Ramos (cell line): ENCODE measurements at regions not wholly inside any gene's neighbourhood (a gene's known extent, or its start where the extent isn't known, plus 50 kb on each side); places are given as distances from the start of the nearest gene placed in this dataset.

Experiments
- in situ Hi-C: fragments of 300-500 bp; cut with MboI; formaldehyde crosslinking; loops from one replicate; pipeline ENCODE4 v1.14.3; 2022; ENCODE audit warnings: low sequenced_read_pairs; ENCODE audit not compliant: unreplicated experiment

DNA sequence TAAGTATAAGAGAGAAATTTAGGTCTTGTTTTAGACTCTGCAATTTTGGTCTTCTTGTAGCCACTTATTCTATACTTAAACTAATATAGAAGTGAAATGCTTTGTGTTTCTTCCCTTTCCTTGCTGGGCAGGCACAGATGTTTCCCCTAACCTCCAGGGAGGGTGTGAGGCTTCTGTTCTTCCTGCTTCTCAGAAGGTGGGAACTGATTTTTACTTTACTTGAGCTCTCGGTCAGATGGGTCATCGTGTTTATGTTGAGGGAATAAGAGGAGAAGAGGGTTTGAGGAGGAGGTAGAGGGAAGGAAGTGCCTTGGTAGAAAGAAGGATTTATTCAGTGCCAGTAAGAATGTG is 92.5 kb upstream of the CXCR4 start:
- in situ Hi-C loops: no loop called here

DNA sequence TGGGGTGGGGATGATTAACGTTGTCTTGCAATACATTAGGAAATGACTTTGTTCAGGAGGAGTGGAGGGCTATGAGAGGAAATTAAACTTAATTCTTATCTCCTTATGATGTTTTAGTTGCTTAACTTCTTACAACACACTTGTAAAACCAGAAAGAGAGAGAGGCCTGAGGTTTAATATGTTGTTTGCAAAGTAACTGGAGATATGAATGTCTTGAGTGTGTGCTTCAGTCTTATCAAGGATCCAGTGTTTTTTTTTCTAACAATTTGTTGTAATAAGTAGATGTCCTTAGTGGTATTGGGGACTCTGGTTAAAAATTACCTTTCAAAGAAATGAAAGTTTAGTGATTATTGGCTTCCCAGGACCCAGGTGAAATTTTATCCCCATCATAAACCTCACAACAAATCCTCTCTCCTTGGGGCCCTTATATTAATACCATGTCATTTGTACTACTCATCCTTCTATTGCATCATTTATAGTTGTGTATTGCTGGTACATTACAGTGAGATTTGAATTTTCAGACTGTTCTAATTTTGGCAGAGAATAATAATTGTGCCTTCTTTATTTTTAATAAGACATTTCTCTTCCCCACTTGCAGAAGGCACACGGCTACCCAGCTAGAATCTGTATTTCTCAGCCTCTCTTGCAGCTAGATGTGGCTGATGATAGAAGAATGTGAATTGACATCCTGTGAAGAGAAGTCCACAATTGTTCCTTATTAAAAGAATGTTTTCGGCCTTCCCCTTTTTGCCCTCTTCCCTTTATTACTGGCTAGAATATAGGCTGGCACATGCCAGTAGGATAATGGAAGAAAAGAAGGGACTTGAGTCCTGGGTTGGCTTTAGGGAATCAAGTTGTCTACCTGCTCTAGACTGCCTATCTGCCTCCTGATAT is 91.9 kb upstream of the CXCR4 start:
- in situ Hi-C loops: no loop called here

DNA sequence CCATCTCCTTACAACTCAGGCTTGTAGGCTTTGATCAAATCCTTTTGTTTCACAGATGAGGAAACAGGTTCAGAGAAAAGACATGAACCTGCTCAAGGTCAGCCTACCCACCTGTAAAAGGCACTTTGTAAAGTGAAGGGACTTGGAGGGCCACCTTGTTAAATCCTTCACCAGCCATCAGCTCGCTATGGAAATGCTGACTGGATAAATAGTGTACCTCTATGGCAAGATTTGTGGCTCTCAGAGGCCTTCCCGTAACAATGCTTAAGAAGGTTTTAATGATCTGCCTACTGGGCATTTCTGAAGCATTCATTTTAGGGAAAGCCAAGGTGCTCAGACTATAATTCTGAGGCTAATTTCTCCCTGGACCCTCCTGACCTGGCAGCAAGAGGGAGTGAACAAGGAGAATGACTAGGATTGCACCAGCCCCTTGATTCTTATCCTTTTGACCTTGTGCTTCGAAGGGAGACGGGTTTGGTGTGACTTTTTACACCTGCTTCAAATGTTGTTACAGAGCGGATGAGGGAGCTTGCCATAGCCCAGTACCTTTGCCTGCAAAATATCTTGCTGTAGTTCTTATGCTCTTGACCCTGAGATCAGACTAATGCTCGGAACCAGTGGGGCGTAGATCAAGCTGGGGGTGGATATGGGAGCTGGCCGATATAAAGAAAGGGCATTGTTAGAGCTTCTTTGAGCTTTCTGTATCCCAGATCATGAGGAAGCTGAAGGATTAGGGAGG is 90.9 kb upstream of the CXCR4 start:
- in situ Hi-C loops: no loop called here

DNA sequence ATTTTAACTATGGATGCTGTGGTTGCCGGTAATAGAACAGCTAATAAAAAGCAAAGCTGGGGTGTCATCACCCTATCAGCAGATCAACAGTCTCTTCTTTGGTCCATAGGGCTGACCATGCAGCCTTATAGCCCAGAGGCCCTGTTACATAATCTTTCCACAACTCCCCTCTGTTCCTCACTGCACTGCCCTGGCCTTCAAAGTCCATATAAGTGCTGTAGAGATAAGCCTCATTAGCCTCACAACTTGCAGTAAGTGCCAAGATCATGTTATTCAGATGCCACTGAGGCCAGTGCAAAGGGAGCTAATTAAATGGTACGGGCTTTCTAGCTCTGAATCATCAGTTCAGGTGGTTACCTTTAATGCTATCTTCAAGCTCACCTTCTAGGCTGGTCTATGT is 89.7 kb upstream of the CXCR4 start:
- in situ Hi-C loops: no loop called here

DNA sequence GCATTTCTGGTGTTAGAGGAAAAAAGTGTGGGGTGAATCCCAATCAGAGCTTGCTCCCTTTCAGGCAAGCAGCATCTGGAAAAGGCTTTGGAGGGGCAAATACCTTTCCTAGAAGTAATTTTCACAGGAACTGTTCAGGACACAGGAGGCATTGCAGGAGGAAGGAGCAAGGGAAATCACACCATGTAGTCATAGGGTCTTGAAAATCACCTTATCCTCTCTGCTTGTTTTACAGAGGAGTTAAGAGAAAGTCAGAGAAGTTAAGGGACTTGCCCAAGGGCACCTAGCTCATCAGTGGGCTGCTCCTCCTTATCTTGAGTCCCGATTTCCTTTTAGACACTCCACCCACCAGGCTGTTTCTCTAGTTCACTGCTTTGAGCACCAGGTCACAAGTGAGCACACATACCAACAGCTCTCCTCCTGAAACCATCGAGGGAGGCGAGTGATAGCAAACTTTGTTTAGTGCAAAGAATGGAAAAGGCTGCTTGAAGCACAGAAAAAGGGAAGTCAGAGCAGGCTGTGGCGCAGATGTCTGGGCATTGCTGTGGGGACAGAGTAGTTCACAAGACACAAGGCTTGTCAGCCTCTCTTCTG is 89.2 kb upstream of the CXCR4 start:
- in situ Hi-C loops: no loop called here

DNA sequence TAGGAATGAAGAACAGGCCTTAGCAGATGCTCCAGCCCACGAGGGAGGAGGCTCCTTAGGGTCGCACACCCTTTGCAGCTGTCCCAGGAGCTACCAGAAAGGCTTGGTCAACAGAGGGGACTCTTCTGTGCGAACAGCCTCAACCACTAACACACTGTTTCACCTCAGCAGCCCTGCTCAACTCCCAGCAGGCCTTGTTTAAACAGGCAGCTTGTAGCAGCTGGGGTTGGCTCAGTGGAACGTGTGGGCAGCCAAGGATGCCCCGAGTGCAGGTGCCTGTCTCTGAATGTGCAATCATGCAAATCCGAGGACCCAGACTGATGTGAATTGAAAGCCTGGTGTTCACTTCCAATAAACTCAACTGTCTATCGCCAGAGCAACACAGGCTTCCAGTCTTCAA is 88.7 kb upstream of the CXCR4 start:
- in situ Hi-C loops: no loop called here

DNA sequence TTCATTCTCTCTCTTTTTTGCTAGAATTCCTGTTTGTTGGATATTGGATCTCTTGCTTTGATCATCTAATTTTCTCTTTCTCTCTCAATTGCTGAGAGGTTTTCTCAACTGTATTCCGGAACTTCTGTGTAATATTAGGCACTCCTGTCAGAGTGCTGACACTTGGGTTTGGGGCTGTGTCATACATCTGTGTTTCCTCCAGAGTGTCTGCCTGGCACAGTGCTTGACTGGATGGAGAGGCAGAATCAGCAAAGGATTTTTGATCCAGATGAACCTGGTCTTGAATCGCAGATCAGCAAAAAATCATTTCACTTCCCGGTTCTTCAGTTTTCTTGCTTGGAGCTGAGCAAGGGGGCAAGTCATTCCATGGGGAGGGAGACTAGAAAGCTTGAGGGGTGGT is 87.7 kb upstream of the CXCR4 start:
- in situ Hi-C loops: no loop called here

DNA sequence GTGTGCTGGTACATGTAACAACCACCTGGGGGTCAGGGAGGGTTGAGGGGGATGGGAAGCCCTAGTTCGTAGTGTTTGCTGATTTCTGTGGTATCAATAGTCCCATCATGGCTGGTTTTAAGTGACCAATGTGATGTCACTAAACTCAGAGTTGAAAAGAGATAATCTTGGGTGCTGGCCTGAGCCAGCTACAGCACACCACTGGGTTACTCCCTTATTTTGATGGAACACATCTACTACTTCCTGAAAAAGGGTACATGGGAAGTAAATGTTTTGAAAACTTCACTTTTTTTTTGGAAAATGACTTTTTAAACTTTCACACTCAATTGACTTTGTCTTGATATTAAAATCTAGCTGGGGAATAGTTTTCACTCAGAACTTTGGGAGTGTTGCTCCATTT is 87.0 kb upstream of the CXCR4 start:
- in situ Hi-C loops: no loop called here

DNA sequence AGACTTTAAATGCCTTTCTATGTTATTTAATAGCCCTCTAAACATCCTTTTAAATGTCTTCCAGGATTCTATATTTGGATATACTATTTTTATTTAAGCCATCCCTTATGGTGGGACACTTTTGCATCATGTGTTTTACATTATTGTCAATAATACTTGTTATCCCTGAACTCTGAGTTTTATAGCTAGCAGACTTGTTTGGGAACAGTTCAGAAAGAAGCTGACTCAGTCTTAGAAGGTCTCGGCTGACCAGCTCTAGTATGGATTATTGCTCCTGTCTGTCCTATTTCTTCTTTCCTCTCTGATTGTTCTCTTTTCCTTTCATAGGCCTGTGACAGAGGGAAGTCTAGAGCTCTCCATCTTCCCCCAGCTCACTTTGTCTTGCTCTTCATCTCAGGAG is 77.3 kb upstream of the CXCR4 start:
- in situ Hi-C loops: no loop called here

DNA sequence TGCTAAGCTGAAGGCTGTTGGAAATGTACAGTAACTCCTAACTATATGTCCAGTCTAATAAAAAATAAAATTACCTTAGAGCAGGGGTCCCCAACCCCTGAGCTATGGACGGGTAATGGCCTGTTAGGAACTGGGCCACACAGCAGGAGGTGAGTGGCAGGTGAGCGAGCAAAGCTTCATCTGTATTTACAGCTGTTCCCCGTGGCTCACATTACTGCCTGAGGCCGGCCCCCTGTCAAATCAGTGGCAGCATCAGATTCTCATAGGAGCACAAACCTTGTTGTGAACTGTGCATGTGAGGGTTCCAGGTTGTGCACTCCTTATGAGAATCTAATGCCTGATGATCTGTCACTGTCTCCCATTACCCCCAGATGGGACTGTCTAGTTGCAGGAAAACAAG is 73.1 kb upstream of the CXCR4 start:
- in situ Hi-C loops: no loop called here

DNA sequence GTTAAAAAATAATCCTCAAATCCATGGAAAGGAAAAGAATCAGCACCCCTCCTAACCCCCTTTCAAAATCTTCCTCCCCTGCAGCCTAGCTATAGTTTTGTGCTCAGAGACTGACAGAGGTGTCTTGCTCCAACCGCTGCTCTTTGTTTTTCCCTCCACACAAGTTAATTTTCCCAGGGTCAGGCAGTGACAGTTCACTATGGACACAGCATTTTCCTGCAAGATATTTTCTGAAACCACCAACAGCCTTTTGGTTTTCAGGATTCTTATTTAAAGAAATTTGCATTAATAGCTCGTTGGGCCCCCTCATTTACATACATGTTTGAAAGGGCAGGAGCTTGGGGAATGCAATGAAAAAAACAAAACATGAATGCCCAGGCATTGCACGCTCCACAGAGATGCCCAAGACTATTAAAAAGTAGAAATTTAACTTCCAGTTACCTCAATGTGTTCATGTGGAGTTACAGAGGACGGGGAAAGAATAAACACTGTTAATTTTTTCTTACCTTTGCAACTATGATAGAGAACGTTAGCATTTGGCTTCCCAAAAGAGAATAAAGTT is 71.4 kb upstream of the CXCR4 start:
- in situ Hi-C loops: no loop called here

DNA sequence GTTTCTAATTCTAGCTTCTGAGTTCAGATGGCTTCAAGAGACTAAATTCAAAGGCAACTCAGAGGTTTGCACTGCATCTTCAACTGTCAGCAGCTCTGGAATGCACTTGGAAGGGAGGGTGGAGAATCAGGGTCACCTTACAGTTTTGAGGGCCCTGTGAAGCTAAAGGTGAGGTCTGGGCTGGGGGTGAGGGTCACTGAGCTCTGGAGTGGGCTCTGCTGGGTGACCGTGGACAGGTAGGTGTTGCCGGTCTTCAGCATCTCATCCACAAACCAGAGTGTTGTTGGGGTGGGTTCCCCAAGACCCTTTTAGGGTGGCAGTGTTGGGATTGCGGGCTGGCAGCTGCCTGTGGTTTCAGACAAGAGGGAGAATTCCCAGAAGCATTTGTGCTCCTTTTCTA is 70.1 kb upstream of the CXCR4 start:
- in situ Hi-C loops: no loop called here

DNA sequence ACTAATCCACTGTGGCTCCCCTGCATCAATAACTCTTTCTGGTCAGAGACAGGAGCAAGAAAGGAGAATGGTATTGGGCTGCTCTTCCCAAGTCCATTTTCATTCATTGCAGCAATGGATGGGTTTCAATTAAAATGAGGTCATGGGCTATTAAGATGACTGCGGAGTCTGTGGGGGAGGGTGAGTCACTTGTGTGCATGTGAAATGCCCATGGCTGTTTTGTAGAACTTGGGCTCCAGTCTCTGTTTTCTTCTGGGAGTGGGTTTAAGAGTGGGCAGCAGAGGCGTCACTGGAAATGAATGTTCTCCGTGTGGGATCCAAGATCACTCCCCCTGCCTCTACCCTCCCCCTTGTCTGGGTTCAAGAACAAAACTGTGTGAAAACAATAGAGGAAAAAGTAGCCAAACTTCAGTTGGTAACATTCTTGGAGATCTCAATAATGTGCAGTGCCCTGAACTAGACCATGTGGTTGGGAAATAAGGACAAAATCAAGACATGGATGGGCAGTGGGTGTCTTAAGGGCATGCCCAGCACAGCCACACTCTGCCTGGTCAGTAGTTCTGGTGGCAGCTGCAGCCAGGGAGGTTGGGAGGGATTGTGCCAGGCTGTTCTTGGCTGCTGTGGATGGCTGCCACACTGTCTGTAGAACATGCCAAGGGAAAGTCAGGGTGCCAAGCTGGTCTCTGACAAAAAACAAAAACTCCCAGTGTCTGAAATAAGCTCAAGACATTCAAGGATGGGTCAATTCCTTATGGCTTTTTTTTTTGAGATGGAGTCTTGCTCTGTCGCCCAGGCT is 68.2 kb upstream of the CXCR4 start:
- in situ Hi-C loops: no loop called here

DNA sequence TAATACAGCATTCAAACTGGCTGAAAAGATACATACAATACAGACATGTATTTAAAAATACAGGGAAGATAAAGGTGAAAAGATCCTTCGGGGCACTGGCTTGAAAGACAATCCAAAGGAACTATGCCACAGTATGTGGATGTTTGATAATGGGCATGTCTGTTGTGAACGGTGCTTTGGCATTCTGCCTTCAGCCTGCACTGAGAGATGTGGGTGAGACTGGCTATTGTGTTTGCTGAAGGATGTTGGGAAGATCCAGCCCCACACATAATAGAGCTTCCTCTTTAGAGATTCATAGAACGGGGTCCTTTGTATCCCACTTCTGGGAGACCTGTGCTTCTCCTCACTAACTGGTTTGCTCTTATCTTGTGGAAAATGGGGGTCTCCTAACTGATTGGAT is 65.1 kb upstream of the CXCR4 start:
- in situ Hi-C loops: no loop called here

DNA sequence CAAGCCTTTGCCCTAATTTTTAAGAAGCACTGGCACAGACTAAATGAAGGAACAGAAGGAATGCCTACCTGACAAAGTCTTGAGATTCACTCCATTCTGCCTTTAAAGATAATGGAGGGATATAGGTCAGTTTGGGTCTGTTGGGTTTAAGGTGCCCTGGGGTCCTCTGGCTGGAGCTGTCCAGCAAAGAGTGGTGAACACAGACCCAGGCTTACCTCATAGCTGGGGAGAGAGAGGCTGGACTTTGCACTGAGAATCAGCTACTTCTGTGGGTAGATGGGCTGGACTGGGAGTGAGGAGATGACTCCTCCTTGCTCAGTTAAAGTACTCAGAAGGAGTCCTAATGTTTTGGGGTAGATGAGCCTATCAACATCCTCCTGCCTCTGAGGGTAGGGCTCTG is 64.4 kb upstream of the CXCR4 start:
- in situ Hi-C loops: no loop called here

DNA sequence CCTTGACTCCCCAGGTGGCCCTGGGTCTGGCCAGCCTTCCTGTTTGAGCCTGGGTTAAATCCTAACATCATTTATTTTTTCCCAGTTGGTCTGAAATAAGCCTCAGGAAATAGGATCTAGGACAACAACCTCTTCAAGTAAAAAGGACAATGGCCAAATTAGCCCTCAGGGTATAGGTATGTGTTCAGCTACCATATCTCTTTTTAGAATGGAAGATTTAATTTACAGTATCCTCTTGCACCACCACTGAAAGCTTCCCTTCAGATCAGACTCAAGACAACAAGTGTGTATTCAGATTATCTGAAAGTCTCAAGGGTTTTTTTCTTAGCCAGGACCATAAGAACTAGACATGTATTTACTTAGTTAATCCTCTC is 61.6 kb upstream of the CXCR4 start:
- in situ Hi-C loops: no loop called here

DNA sequence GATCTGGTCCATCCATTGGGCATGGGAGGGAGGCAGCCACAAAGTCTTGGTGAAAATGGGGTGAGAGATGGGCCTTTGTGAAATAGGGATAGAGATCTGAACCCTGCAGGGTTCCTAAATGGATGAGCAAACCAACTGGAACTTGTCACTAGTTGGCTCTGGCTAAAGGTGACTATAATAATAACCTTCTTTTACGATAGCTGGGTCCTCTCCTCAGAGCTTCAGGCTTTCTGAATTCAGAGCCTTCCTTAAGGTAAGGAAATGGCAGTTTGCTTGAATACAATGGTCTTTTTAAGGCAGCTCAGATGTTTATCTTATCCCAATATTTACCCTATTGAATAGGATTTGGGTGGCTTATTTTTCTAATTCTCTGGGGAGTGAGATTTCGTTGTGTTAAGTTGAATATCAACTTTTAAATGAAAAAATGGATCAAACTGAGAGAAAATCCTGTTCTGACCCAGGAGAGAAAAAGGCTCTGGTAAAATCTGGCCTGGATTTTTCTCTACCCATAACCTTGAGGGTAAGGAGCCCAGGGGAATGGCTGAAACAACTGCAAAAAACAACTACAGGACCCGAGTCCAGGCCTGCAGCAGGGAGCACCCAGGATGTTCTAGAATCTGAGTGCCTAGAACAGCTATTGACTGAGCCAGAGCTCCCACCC is 61.1 kb upstream of the CXCR4 start:
- in situ Hi-C loops: no loop called here

DNA sequence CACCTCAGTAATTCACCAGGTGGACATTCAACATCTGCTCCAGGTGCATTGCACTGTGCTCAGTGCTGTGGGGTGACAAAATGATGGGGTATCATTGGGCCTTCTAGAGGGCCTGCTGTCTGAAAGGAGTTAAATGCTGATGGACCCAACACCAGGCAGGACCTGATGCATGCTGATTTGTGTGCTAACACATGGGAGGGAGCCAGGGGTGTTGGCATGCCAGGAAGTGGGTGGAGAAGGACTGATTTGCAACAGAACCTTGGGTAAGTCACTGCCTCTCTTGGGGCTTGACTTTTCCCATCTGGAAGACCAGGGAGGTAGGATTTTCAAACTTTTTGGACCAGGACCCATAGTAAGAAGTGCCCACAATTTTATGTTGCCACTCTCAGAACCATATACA is 57.9 kb upstream of the CXCR4 start:
- in situ Hi-C loops: no loop called here

DNA sequence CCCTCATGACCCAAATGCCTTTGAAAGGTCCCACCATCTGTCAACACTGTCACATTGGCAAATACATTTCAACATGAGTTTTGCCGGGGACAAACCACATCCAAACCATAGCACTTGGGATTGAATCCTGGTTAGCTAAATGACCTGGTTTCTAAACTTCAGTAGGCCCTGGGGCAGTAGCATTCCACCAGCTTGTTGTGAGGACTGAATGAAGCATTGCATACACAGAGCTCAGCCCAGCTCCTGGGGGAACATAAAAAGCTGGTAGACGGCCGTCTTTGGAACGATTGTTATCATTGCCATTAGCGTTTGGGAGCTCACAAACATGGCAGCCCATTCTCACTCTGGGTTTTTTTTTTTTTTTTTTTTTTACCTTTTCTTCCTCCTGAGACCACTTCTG is 57.5 kb upstream of the CXCR4 start:
- in situ Hi-C loops: no loop called here

DNA sequence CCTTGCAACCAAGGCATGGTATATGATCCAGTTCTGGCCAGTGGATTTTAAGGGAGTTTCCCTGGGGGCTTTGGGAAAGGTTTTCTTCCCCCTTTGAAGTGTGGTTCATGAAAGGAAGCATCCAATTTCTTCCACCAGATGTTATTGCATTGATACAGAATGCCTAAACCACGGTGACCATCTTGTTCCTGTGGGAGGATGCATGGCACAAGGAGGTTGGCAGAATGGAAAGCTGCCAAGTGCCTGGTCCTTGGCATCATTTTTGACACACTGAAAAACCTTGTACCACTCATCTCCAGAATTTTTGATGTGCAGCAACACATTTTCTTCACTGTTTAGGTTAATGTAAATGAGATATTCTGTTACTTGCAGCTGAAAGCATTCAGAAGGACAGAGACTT is 55.2 kb upstream of the CXCR4 start:
- in situ Hi-C loops: no loop called here
